ENCODE measurements at regions not wholly inside any gene's neighbourhood (a gene's known extent, or its start where the extent isn't known, plus 50 kb on each side); places are given as distances from the start of the nearest gene placed in this dataset.

- TF ChIP-seq CTCF (IDR thresholded peaks at IDR 0.05; ENCODE audit: insufficient read depth, low read length, poor library complexity, severe bottlenecking): no peak
- TF ChIP-seq EZH2phosphoT487 (conservative IDR thresholded peaks at IDR 0.05; ENCODE audit: low read length): no peak
These were observed 373.0 kb upstream of the FTMT start for GRCh38 chr5:121478636-121479035.

Measured in SU-DHL-6 (cell line).